ENCODE measurements at regions not wholly inside any gene's neighbourhood (a gene's known extent, or its start where the extent isn't known, plus 50 kb on each side); places are given as distances from the start of the nearest gene placed in this dataset.

DNA sequence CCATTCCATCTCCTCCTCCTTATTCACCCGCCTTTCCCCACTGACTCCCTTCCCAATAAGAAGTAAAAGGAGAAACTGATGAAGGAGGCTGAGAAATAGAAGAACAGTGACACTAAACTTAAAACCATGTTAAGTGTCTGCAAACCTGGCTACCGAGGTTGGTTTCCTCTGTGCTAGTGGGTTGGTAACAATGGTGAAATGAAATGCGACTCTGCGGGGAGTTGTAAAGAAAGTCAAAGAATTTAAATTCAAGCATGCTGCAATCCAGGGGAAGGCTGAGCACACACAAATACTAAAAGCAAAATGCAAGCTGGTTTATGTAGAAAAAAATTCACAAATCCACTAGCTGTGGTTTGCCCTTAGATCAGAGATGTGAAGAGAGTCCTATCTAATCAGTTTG lies 155.2 kb upstream of the PDE10A start:
- TF ChIP-seq POLR2A (IDR thresholded peaks at IDR 0.05): no peak
- TF ChIP-seq, protein P1, sequence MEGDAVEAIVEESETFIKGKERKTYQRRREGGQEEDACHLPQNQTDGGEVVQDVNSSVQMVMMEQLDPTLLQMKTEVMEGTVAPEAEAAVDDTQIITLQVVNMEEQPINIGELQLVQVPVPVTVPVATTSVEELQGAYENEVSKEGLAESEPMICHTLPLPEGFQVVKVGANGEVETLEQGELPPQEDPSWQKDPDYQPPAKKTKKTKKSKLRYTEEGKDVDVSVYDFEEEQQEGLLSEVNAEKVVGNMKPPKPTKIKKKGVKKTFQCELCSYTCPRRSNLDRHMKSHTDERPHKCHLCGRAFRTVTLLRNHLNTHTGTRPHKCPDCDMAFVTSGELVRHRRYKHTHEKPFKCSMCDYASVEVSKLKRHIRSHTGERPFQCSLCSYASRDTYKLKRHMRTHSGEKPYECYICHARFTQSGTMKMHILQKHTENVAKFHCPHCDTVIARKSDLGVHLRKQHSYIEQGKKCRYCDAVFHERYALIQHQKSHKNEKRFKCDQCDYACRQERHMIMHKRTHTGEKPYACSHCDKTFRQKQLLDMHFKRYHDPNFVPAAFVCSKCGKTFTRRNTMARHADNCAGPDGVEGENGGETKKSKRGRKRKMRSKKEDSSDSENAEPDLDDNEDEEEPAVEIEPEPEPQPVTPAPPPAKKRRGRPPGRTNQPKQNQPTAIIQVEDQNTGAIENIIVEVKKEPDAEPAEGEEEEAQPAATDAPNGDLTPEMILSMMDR (IDR thresholded peaks at IDR 0.05): no peak
- TF ChIP-seq POLR2AphosphoS5 (IDR thresholded peaks at IDR 0.05): no peak

Measured in prostate gland (tissue), 2 donors.